Bronchial epithelial cell (primary cell): ENCODE measurements at regions not wholly inside any gene's neighbourhood (a gene's known extent, or its start where the extent isn't known, plus 50 kb on each side); places are given as distances from the start of the nearest gene placed in this dataset.

Source experiments
- DNase-seq: peaks from one replicate; pipeline ENCODE4 v3.0.0-alpha.2; 2010; ENCODE audit warnings: low read depth
- FAIRE-seq: peaks from 2 replicates; lab custom pipeline; 2011; peaks lifted over from hg19 to GRCh38; lab: Jason Lieb, UNC
- H3K27me3 ChIP-seq: 2 replicates; pipeline ENCODE4 v1.5.1; 2011; ENCODE audit warnings: low read length; ENCODE audit not compliant: control insufficient read depth, insufficient read depth
- H3K36me3 ChIP-seq: 2 replicates; pipeline ENCODE4 v1.5.1; 2011; ENCODE audit warnings: low read length; ENCODE audit not compliant: control insufficient read depth, insufficient read depth
- H3K4me3 ChIP-seq: 2 replicates; pipeline ENCODE4 v1.5.1; 2011; ENCODE audit warnings: mild to moderate bottlenecking, low read depth, low read length, control low read depth
- TF ChIP-seq, protein P1 (sequence below): IDR thresholded peaks from 2 replicates; pipeline ENCODE4 v1.5.1; 2011; ENCODE audit warnings: mild to moderate bottlenecking, moderate library complexity, low read length, control low read depth, inconsistent platforms; ENCODE audit not compliant: insufficient read depth, severe bottlenecking

DNA sequence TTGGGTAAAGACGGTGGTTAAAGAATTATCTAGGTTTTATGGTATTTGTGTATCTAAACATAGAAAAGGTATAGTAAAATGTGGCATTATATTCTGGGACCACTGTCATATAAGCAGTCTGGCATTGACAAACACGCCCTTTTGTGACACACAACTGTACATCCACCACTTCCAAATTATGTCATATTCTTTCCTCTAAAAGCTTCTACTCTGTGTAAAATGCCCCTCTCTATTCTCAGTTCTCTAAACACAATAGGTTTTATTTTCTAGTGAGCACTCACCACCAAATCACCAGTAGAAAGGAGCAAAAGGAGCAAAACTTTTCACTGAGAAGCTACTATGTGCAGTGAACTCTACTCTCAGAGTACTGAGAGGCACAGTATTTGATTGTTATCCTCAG is 88.1 kb upstream of the PIEZO2 start:
- Histone ChIP-seq H3K36me3 (no peaks in the 10 kb centered on the region), H3K4me3 (no peak overlapping the region), H3K27me3 (no peaks in the 10 kb centered on the region)
- TF ChIP-seq, protein P1, sequence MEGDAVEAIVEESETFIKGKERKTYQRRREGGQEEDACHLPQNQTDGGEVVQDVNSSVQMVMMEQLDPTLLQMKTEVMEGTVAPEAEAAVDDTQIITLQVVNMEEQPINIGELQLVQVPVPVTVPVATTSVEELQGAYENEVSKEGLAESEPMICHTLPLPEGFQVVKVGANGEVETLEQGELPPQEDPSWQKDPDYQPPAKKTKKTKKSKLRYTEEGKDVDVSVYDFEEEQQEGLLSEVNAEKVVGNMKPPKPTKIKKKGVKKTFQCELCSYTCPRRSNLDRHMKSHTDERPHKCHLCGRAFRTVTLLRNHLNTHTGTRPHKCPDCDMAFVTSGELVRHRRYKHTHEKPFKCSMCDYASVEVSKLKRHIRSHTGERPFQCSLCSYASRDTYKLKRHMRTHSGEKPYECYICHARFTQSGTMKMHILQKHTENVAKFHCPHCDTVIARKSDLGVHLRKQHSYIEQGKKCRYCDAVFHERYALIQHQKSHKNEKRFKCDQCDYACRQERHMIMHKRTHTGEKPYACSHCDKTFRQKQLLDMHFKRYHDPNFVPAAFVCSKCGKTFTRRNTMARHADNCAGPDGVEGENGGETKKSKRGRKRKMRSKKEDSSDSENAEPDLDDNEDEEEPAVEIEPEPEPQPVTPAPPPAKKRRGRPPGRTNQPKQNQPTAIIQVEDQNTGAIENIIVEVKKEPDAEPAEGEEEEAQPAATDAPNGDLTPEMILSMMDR = no peak
- DNase-seq (no peak), FAIRE-seq (no peak)

GRCh38 chr18:11237066-11237465 is 87.7 kb upstream of the PIEZO2 start:
- FAIRE-seq (no peak), DNase-seq (no peak)
- Histone ChIP-seq H3K27me3 (no peaks in the 10 kb centered on the region), H3K4me3 (no peak overlapping the region), H3K36me3 (no peaks in the 10 kb centered on the region)
- TF ChIP-seq, protein P1 = no peak

- Histone ChIP-seq H3K4me3 (no peak overlapping the region), H3K27me3 (no peaks in the 10 kb centered on the region), H3K36me3 (no peaks in the 10 kb centered on the region)
- TF ChIP-seq, protein P1 = no peak
- FAIRE-seq (no peak), DNase-seq (no peak)
These were observed 74.8 kb upstream of the PIEZO2 start for GRCh38 chr18:11224153-11224552.

GRCh38 chr18:11219571-11219970 is 70.2 kb upstream of the PIEZO2 start:
- TF ChIP-seq, protein P1 = no peak
- Histone ChIP-seq H3K27me3 (no peaks in the 10 kb centered on the region), H3K36me3 (no peaks in the 10 kb centered on the region), H3K4me3 (no peak overlapping the region)
- DNase-seq (no peak), FAIRE-seq (no peak)

DNA sequence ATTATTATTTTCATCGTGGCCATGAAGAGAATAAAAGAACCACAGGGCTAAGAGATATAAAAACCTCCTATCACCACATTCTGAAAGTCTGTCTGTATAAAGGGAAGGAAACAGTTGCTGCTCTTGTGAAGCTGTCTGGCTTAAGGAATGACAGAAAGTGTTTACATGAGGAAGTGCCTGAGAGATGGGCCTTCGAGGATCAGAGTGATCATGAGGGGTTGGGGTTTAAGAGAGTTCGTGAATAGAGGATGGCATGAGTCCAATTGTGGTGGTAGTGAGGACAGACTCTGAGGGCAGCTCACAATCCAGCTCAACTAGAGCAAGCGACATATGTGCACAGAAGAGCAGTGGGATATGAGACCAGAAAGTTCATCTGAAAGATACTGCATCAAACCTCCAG is 65.8 kb upstream of the PIEZO2 start:
- no peaks in the 10 kb centered on the region for H3K36me3 ChIP-seq
- TF ChIP-seq, protein P1 = no peak
- FAIRE-seq (no peak), DNase-seq (no peak)
- H3K27me3 ChIP-seq = no peaks in the 10 kb centered on the region
- no peak overlapping the region for H3K4me3 ChIP-seq

DNA sequence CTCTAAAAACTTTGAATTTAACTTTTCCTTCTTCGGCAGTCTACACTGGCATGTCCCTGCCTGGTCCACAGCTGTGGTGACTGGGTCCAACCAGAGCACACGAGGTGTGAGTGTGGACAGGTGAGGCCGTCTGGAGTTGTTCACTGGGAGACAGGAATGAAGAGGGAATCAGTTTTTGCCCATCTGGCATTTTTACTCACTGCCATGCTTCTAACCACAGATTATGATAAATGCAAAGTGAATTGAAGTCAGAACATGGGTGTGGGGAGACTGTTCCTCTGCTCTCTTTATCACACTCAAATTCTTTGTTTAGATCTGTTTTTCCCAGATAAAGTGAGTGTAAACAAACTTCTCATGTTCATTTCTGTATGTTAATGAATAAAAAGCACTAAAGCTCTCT is 54.7 kb upstream of the PIEZO2 start:
- no peak overlapping the region for H3K4me3 ChIP-seq
- TF ChIP-seq, protein P1 = no peak
- no peaks in the 10 kb centered on the region for H3K36me3 ChIP-seq
- DNase-seq = no peak
- FAIRE-seq = no peak
- no peaks in the 10 kb centered on the region for H3K27me3 ChIP-seq
